Glutamatergic neuron (in vitro differentiated cells): ENCODE measurements at regions not wholly inside any gene's neighbourhood (a gene's known extent, or its start where the extent isn't known, plus 50 kb on each side); places are given as distances from the start of the nearest gene placed in this dataset.

ENCODE experiments used
- DNase-seq: peaks from one replicate; pipeline ENCODE4 v3.0.0; 2022
- H3K27ac Mint-ChIP-seq: one replicate; pipeline ENCODE4 v1.8.0; 2020; ENCODE audit warnings: mild to moderate bottlenecking, mixed read lengths, inconsistent platforms; ENCODE audit not compliant: unreplicated experiment
- H3K27me3 Mint-ChIP-seq: one replicate; pipeline ENCODE4 v1.8.0; 2020; ENCODE audit warnings: mild to moderate bottlenecking, moderate library complexity, mixed read lengths, inconsistent platforms; ENCODE audit not compliant: unreplicated experiment
- H3K36me3 Mint-ChIP-seq: one replicate; pipeline ENCODE4 v1.8.0; 2020; ENCODE audit warnings: mild to moderate bottlenecking, mixed read lengths, inconsistent platforms; ENCODE audit not compliant: unreplicated experiment
- H3K4me1 Mint-ChIP-seq: one replicate; pipeline ENCODE4 v1.8.0; 2020; ENCODE audit warnings: mild to moderate bottlenecking, low read depth, mixed read lengths, inconsistent platforms; ENCODE audit not compliant: unreplicated experiment
- H3K4me3 Mint-ChIP-seq: one replicate; pipeline ENCODE4 v1.8.0; 2020; ENCODE audit warnings: mild to moderate bottlenecking, mixed read lengths, inconsistent platforms; ENCODE audit not compliant: unreplicated experiment
- H3K9me3 Mint-ChIP-seq: one replicate; pipeline ENCODE4 v1.8.0; 2020; ENCODE audit warnings: mild to moderate bottlenecking, moderate library complexity, mixed read lengths, inconsistent platforms; ENCODE audit not compliant: unreplicated experiment
- CTCF ChIP-seq: fragments of 200-600 bp; sonication (generic); IDR thresholded peaks from one replicate; pipeline ENCODE4 v1.5.0; 2021; ENCODE audit not compliant: partially characterized antibody, unreplicated experiment

GRCh38 chr1:223029985-223030769 lies 112.9 kb downstream of the TLR5 start:
- Mint-ChIP-seq H3K27ac (no peak overlapping the region), H3K4me1 (peaks cover 12% of the 10 kb centered on the region), H3K27me3 (peaks cover 5% of the 10 kb centered on the region), H3K36me3 (no peaks in the 10 kb centered on the region), H3K4me3 (no peak overlapping the region), H3K9me3 (peaks cover 4% of the 10 kb centered on the region)
- no peak for TF ChIP-seq CTCF
- no peak for DNase-seq

DNA sequence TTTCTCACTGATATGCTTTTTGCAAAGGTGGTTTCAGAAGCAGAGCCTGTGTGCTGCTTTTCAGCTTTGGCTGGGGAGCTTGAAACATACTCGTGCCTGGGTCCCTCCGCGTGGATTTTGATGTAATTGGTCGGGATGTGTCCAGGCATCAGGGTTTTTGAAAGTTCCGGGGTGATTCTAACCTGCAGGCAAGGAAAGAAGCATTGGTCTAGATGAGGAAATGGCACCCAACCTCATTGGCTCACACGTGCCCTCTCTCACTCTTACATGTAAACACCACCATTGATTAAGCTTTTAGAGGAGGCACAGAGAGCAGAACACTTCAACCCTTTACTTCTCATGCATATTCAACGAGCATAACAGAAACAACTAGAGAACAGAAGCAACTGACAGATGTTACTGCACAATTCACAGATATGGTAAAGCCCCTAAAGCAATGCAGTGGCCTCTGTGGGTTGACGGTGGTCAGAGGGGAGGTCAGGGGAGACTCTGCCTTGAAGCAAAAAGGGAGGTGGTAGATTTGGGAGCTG lies 112.1 kb downstream of the TLR5 start:
- Mint-ChIP-seq H3K27ac (no peak overlapping the region), H3K27me3 (peaks cover 5% of the 10 kb centered on the region), H3K9me3 (peaks cover 4% of the 10 kb centered on the region), H3K36me3 (no peaks in the 10 kb centered on the region), H3K4me3 (no peak overlapping the region), H3K4me1 (peaks cover 15% of the 10 kb centered on the region)
- no peak for DNase-seq
- TF ChIP-seq CTCF = no peak

DNA sequence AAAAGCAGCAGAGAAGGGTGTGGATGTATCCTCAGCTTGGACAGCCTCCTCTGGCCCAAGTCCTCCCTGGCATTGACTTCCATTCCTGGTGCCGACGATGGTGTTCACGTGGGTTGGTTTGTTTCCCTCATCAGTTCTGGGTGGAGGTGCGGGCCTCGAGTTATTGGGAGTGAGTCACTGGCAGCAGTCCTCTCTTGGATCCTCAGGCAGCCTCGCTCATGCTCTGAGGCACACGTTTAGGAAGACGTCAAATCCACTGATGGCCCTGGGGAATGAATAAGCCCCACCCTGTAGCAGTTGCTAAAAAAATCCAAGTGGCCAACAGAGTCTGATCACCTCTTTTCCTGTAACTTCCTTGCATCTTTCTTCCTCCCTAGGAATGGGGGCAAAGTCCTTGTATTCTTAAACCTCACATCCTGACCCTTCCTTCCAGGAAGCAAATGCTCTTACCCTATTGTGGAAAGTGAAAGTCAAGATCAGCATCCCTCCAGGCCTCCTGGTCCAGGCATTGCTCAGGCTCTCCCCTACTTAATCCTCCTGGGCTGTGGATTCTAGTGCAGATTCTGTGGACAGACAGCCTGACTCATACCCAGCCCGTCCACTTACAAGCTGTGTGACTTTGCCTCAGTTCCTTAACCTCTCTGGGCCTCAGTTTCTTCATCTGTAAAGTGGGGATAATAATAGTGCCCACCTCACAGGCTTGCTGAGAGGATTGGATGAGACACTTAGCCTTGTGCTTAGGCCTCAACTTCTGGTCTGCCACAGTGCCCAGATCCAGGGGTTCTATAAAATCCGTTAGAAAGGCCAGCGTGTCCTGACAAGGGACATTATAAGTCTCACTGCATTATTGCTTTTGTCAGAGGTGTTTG lies 111.1 kb downstream of the TLR5 start:
- no peaks in the 10 kb centered on the region for H3K36me3 Mint-ChIP-seq
- no peak for DNase-seq
- H3K9me3 Mint-ChIP-seq = peaks cover 4% of the 10 kb centered on the region
- TF ChIP-seq CTCF = no peak
- peaks cover 4% of the 10 kb centered on the region for H3K27me3 Mint-ChIP-seq
- H3K27ac Mint-ChIP-seq = no peak overlapping the region
- H3K4me3 Mint-ChIP-seq = no peak overlapping the region
- peaks cover 15% of the 10 kb centered on the region for H3K4me1 Mint-ChIP-seq

DNA sequence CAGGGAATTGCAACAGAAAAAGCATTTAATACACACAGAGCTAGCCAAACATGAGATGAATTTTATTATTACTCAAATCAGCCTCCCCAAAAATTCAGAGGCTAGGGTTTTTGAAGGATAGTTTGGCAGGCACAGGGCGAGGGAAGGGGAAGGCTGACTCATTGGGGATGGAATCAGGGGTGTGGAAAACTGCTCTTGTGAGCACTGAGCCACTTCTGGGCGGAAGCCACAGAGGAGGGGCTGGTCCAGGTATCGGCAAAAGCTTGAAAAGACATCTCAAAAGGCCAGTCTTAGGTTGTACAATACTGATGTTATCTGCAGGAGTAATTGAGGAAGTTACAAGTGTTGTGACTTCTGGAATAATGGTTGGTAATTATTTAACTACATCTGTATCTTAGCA lies 109.4 kb downstream of the TLR5 start:
- H3K27me3 Mint-ChIP-seq = peaks cover 2% of the 10 kb centered on the region
- no peak overlapping the region for H3K27ac Mint-ChIP-seq
- H3K4me1 Mint-ChIP-seq = peaks cover 19% of the 10 kb centered on the region
- H3K9me3 Mint-ChIP-seq = peaks cover 3% of the 10 kb centered on the region
- no peak for DNase-seq
- H3K4me3 Mint-ChIP-seq = no peak overlapping the region
- TF ChIP-seq CTCF = no peak
- H3K36me3 Mint-ChIP-seq = no peaks in the 10 kb centered on the region
